Endodermal cell (in vitro differentiated cells): ENCODE measurements at regions not wholly inside any gene's neighbourhood (a gene's known extent, or its start where the extent isn't known, plus 50 kb on each side); places are given as distances from the start of the nearest gene placed in this dataset.

Experiments
- DNase-seq: peaks from one replicate; pipeline ENCODE4 v3.0.0-alpha.2; 2017
- H3K27ac ChIP-seq: 2 replicates; pipeline ENCODE4 v1.5.1; 2013; ENCODE audit warnings: mild to moderate bottlenecking, low read depth, low read length, moderate library complexity
- H3K27me3 ChIP-seq: 2 replicates; pipeline ENCODE4 v1.6.1; 2013; ENCODE audit warnings: mild to moderate bottlenecking, low read length, moderate library complexity; ENCODE audit not compliant: insufficient read depth, control insufficient read depth, poor library complexity, severe bottlenecking
- H3K36me3 ChIP-seq: 2 replicates; pipeline ENCODE4 v1.7.0; 2013; ENCODE audit warnings: mild to moderate bottlenecking, low read length, moderate library complexity; ENCODE audit not compliant: control insufficient read depth, insufficient read depth
- H3K4me1 ChIP-seq: one replicate; pipeline ENCODE4 v1.7.0; 2013; ENCODE audit warnings: low read length; ENCODE audit not compliant: control insufficient read depth, insufficient read depth
- H3K4me3 ChIP-seq: 2 replicates; pipeline ENCODE4 v1.5.1; 2013; ENCODE audit warnings: mild to moderate bottlenecking, low read length, moderate library complexity
- H3K9ac ChIP-seq: 2 replicates; pipeline ENCODE4 v1.6.1; 2013; ENCODE audit warnings: mild to moderate bottlenecking, low read length, moderate library complexity; ENCODE audit not compliant: poor library complexity, severe bottlenecking; ENCODE audit errors: extremely low read depth
- H3K9me3 ChIP-seq: 2 replicates; pipeline ENCODE4 v1.6.1; 2013; ENCODE audit warnings: mild to moderate bottlenecking, low read length, moderate library complexity; ENCODE audit not compliant: control insufficient read depth
- H3K27ac Mint-ChIP-seq: 2 replicates; pipeline ENCODE4 v1.8.0; 2020; ENCODE audit warnings: mixed read lengths
- H3K27me3 Mint-ChIP-seq: 2 replicates; pipeline ENCODE4 v1.8.0; 2021; ENCODE audit warnings: mild to moderate bottlenecking, mixed read lengths; ENCODE audit not compliant: insufficient read depth
- H3K36me3 Mint-ChIP-seq: 2 replicates; pipeline ENCODE4 v1.8.0; 2020; ENCODE audit warnings: low read depth, mixed read lengths
- H3K4me1 Mint-ChIP-seq: 2 replicates; pipeline ENCODE4 v1.8.0; 2020; ENCODE audit warnings: mixed read lengths
- H3K4me3 Mint-ChIP-seq: 2 replicates; pipeline ENCODE4 v1.8.0; 2020; ENCODE audit warnings: mild to moderate bottlenecking, moderate library complexity, mixed read lengths
- H3K9me3 Mint-ChIP-seq: 2 replicates; pipeline ENCODE4 v1.8.0; 2020; ENCODE audit warnings: mild to moderate bottlenecking, mixed read lengths
- CTCF ChIP-seq: fragments of 200-600 bp; sonication (generic); conservative IDR thresholded peaks from 2 replicates; pipeline ENCODE4 v1.5.0; 2021; ENCODE audit warnings: antibody characterized with exemption, mild to moderate bottlenecking
- WGBS, 2 experiments: methylation state at CpG; one replicate each; pipeline versions ENCODE4 v1.1.5 to v1.1.7; 2013; ENCODE audit warnings: missing lambda C conversion rate in 2 of 2, mixed read lengths in 1 of 2; ENCODE audit not compliant: insufficient coverage in 1 of 2, insufficient read length in 1 of 2; 5-methylcytosine and 5-hydroxymethylcytosine counted together

DNA sequence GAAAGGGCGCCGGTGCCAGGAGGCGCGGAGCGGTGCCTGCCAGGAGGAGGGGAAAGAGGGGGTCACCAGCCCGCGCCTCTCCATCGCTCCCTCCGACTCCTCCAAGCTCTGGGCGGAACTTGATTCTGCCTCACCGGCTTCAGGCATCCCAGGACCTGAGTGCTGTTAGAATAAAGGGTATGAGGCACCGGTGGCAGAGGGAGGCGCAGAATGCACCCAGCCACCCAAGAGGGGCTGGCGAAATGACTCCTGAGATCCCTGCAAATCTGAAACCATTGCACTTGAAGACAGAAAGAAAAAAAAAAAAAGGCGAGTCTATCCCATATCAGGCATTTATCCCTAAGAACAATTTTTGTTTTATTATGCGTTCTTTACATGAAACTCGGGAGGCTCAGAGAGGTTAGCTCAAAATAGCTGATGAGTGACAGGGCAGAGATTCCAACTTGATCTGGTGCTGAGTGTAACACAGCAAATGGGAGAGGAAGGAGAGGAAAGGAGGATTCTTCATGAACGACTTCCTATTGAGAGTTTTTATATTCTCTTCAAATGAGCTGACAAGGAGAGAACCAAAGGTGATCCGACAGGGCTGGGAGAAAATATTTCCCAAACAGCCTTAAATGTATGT is 157.0 kb upstream of the FRMD4B start:
- TF ChIP-seq CTCF = no peak
- H3K4me3 ChIP-seq = peak overlapping the region; percentile 80
- Mint-ChIP-seq H3K27ac (no peak overlapping the region), H3K4me3 (peak overlapping the region; percentile 66), H3K36me3 (no peaks in the 10 kb centered on the region), H3K27me3 (peaks cover 66% of the 10 kb centered on the region), H3K9me3 (no peaks in the 10 kb centered on the region), H3K4me1 (peaks cover 11% of the 10 kb centered on the region)
- no peaks in the 10 kb centered on the region for H3K4me1 ChIP-seq
- H3K9me3 ChIP-seq = no peaks in the 10 kb centered on the region
- no peak for DNase-seq
- no peaks in the 10 kb centered on the region for H3K36me3 ChIP-seq
- peaks cover 83% of the 10 kb centered on the region for H3K27me3 ChIP-seq
- no peak overlapping the region for H3K9ac ChIP-seq
- 6 to 18% methylated on average over 2 to 19 of the region's 19 CpGs for WGBS, 2 experiments
- no peak overlapping the region for H3K27ac ChIP-seq

DNA sequence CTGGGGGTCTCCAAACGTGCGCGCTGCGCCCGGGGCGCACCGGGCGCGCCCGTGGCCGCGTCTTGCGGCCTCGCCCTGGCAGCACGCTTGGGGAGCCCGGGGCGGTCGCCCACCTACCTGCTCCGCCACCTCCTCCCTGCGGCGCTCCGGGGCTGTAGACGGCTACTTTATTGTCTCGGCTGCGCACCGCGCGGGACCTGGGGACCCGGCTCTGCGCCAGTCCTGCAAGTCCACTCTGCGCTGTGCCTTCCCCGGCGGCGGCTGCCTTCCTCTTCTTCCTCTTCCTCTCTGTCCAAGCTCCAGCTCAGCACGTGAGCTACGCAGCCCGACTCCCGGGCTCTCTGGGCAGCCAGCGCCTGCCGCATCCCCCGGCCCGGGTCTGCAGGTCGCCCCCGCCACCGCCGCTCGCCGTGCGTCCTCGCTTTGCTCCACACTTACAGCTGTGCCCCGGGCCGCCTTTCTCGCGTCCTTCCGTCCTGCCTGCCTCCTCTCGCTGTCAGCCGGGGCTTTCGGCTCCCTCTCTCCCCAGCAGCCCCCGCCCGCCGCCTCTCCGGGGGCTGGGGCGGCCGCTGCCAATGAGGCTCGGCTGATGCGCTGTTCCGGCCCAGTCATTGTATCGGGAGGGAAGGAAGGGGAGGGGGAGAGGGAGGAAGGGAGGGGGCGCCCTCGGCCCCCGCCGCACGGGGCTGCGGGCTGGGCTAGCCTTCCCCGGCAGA is 156.4 kb upstream of the FRMD4B start:
- TF ChIP-seq CTCF = no peak
- Histone ChIP-seq H3K27me3 (peaks cover 85% of the 10 kb centered on the region), H3K4me1 (no peaks in the 10 kb centered on the region), H3K4me3 (peak overlapping the region; percentile 80), H3K9me3 (no peaks in the 10 kb centered on the region), H3K36me3 (no peaks in the 10 kb centered on the region), H3K9ac (no peak overlapping the region), H3K27ac (no peak overlapping the region)
- no peaks in the 10 kb centered on the region for H3K9me3 Mint-ChIP-seq
- H3K27me3 Mint-ChIP-seq = peaks cover 72% of the 10 kb centered on the region
- 0% methylated on average over 29 to 75 of the region's 75 CpGs for WGBS, 2 experiments
- no peak overlapping the region for H3K27ac Mint-ChIP-seq
- H3K4me3 Mint-ChIP-seq = peak overlapping the region; percentile 66
- peaks cover 11% of the 10 kb centered on the region for H3K4me1 Mint-ChIP-seq
- no peaks in the 10 kb centered on the region for H3K36me3 Mint-ChIP-seq
- DNase-seq = peak; percentile 86

GRCh38 chr3:69541711-69542088 is 155.8 kb upstream of the FRMD4B start:
- Mint-ChIP-seq H3K36me3 (no peaks in the 10 kb centered on the region), H3K4me1 (peaks cover 11% of the 10 kb centered on the region), H3K9me3 (no peaks in the 10 kb centered on the region), H3K27me3 (peaks cover 78% of the 10 kb centered on the region), H3K4me3 (peak overlapping the region; percentile 66), H3K27ac (no peak overlapping the region)
- no peak overlapping the region for H3K9ac ChIP-seq
- H3K4me3 ChIP-seq = peak overlapping the region; percentile 80
- H3K27me3 ChIP-seq = peaks cover 87% of the 10 kb centered on the region
- no peaks in the 10 kb centered on the region for H3K9me3 ChIP-seq
- no peak overlapping the region for H3K27ac ChIP-seq
- TF ChIP-seq CTCF = no peak
- H3K4me1 ChIP-seq = no peaks in the 10 kb centered on the region
- DNase-seq = peak; percentile 82
- H3K36me3 ChIP-seq = no peaks in the 10 kb centered on the region
- 1% methylated on average over 16 to 28 of the region's 28 CpGs for WGBS, 2 experiments
